H1 (cell line): ENCODE measurements at regions not wholly inside any gene's neighbourhood (a gene's known extent, or its start where the extent isn't known, plus 50 kb on each side); places are given as distances from the start of the nearest gene placed in this dataset.

Source experiments
- CTCF ChIA-PET: fragments of 300-600 bp; sonication (Branson Sonifier 250); formaldehyde crosslinking; loops from one replicate; lab custom pipeline; 2021; ENCODE audit not compliant: partially characterized antibody; lab: Charles Lee
- POLR2A ChIA-PET: fragments of 300-600 bp; sonication (Branson Sonifier 250); formaldehyde crosslinking; loops from one replicate; lab custom pipeline; 2021; ENCODE audit warnings: inconsistent platforms; ENCODE audit not compliant: partially characterized antibody; lab: Charles Lee
- DNase-seq, 2 experiments: peaks; one replicate each; pipeline versions ENCODE4 v3.0.0 to v3.0.0-alpha.2; 2010 to 2022; ENCODE audit warnings: low spot score in 2 of 2, low read depth in 1 of 2, mixed read lengths in 1 of 2
- FAIRE-seq: peaks from 2 replicates; lab custom pipeline; 2011; peaks lifted over from hg19 to GRCh38; lab: Jason Lieb, UNC
- H2AFZ ChIP-seq: 2 replicates; pipeline ENCODE4 v1.8.1; 2012; ENCODE audit warnings: low read length, inconsistent platforms
- H2AK5ac ChIP-seq: 2 replicates; pipeline ENCODE4 v1.6.1; 2013; ENCODE audit warnings: low read depth, low read length
- H2BK120ac ChIP-seq: replicated peaks from 2 replicates; pipeline ENCODE3; 2013; ENCODE audit warnings: low read depth, low read length, inconsistent platforms
- H2BK12ac ChIP-seq: 2 replicates; pipeline ENCODE4 v1.6.1; 2013; ENCODE audit warnings: low read depth, low read length
- H2BK15ac ChIP-seq: 2 replicates; pipeline ENCODE4 v1.6.1; 2013; ENCODE audit warnings: low read length
- H2BK20ac ChIP-seq: 2 replicates; pipeline ENCODE4 v1.6.1; 2013; ENCODE audit warnings: low read length
- H2BK5ac ChIP-seq: 2 replicates; pipeline ENCODE4 v1.6.1; 2013; ENCODE audit warnings: low read depth, low read length
- H3K14ac ChIP-seq: 2 replicates; pipeline ENCODE4 v1.6.1; 2013; ENCODE audit warnings: inconsistent platforms; ENCODE audit not compliant: insufficient read length
- H3K18ac ChIP-seq: 2 replicates; pipeline ENCODE4 v1.6.1; 2013; ENCODE audit warnings: low read length; ENCODE audit errors: extremely low read depth
- H3K23ac ChIP-seq: 2 replicates; pipeline ENCODE4 v1.6.1; 2013; ENCODE audit warnings: inconsistent platforms; ENCODE audit not compliant: insufficient read length
- H3K23me2 ChIP-seq: 2 replicates; pipeline ENCODE4 v1.6.1; 2013; ENCODE audit warnings: low read depth, low read length
- H3K27ac ChIP-seq: 2 replicates; pipeline ENCODE4 v1.6.1; 2011; ENCODE audit warnings: low read depth, low read length, inconsistent platforms
- H3K27me3 ChIP-seq, 4 experiments: replicated peaks in 1 of 4; 1 replicate in 1 of 4; 2 replicates in 3 of 4; pipeline versions ENCODE4 v1.6.1 to v1.8.1; 2011 to 2013; ENCODE audit warnings: low read length in 3 of 4, mild to moderate bottlenecking in 3 of 4, inconsistent platforms in 2 of 4, mixed read lengths in 2 of 4, moderate library complexity in 1 of 4; ENCODE audit not compliant: control insufficient read depth in 3 of 4, insufficient read depth in 3 of 4; ENCODE audit errors: extremely low read depth in 1 of 4
- H3K36me3 ChIP-seq, 4 experiments: 2 replicates each; pipeline versions ENCODE4 v1.6.1 to v1.8.1; 2011 to 2013; ENCODE audit warnings: mild to moderate bottlenecking in 4 of 4, low read length in 3 of 4, moderate library complexity in 2 of 4, control low read depth in 1 of 4, inconsistent platforms in 1 of 4; ENCODE audit not compliant: insufficient read depth in 4 of 4, control insufficient read depth in 2 of 4
- H3K4ac ChIP-seq: replicated peaks from 2 replicates; pipeline ENCODE3; 2013; ENCODE audit warnings: low read length, low read depth, mixed read lengths, inconsistent platforms; ENCODE audit not compliant: insufficient read length
- H3K4me1 ChIP-seq, 4 experiments: replicated peaks in 1 of 4; 1 replicate in 1 of 4; 2 replicates in 3 of 4; pipeline versions ENCODE4 v1.6.1 to v1.8.1; 2011 to 2013; ENCODE audit warnings: low read length in 3 of 4, inconsistent platforms in 2 of 4, mixed read lengths in 1 of 4; ENCODE audit not compliant: insufficient read depth in 4 of 4, control insufficient read depth in 3 of 4
- H3K4me2 ChIP-seq, 2 experiments: 2 replicates each; pipeline versions ENCODE4 v1.6.1 to v1.8.1; 2011 to 2013; ENCODE audit warnings: low read depth in 2 of 2, low read length in 2 of 2, control low read depth in 1 of 2, inconsistent platforms in 1 of 2, mild to moderate bottlenecking in 1 of 2; ENCODE audit not compliant: insufficient read depth in 1 of 2
- H3K4me3 ChIP-seq, 4 experiments: fragments of 200-600, 300-600 bp in 1 of 4; sonication (generic), shearing (Covaris generic), sonication (Bioruptor Twin) in 1 of 4; 2 replicates each; pipeline versions ENCODE4 v1.5.1 to v1.8.1; 2011 to 2016; ENCODE audit warnings: low read length in 4 of 4, low read depth in 3 of 4, control low read depth in 2 of 4, inconsistent platforms in 2 of 4, mild to moderate bottlenecking in 2 of 4, mixed read lengths in 1 of 4, moderate library complexity in 1 of 4; ENCODE audit not compliant: insufficient read depth in 2 of 4; ENCODE audit errors: extremely low read depth in 1 of 4
- H3K56ac ChIP-seq: replicated peaks from 2 replicates; pipeline ENCODE3; 2013; ENCODE audit warnings: low read depth, mild to moderate bottlenecking, mixed read lengths, low read length, inconsistent platforms; ENCODE audit not compliant: insufficient read length
- H3K79me1 ChIP-seq: 2 replicates; pipeline ENCODE4 v1.6.1; 2013; ENCODE audit warnings: low read depth, low read length, control low read depth
- H3K79me2 ChIP-seq, 2 experiments: 2 replicates each; pipeline versions ENCODE4 v1.6.1 to v1.8.1; 2012 to 2013; ENCODE audit warnings: low read length in 2 of 2, mild to moderate bottlenecking in 2 of 2, inconsistent platforms in 1 of 2; ENCODE audit not compliant: insufficient read depth in 2 of 2, control insufficient read depth in 1 of 2
- H3K9ac ChIP-seq, 4 experiments: replicated peaks in 1 of 4; 1 replicate in 1 of 4; 2 replicates in 3 of 4; pipeline versions ENCODE4 v1.6.1 to v1.8.1; 2011 to 2013; ENCODE audit warnings: low read depth in 3 of 4, low read length in 3 of 4, control low read depth in 2 of 4, mild to moderate bottlenecking in 2 of 4, moderate library complexity in 2 of 4, inconsistent platforms in 1 of 4; ENCODE audit errors: extremely low read depth in 1 of 4
- H3K9me3 ChIP-seq, 2 experiments: 2 replicates each; pipeline versions ENCODE4 v1.6.1 to v1.8.1; 2012 to 2013; ENCODE audit warnings: mild to moderate bottlenecking in 2 of 2, moderate library complexity in 2 of 2, control low read depth in 1 of 2, inconsistent platforms in 1 of 2, low read depth in 1 of 2, low read length in 1 of 2, mixed read lengths in 1 of 2; ENCODE audit not compliant: insufficient read depth in 2 of 2
- H4K20me1 ChIP-seq, 2 experiments: replicated peaks in 1 of 2; 2 replicates each; pipeline versions ENCODE3 to v1.8.1; 2011 to 2013; ENCODE audit warnings: inconsistent platforms in 2 of 2, low read length in 2 of 2, mild to moderate bottlenecking in 1 of 2; ENCODE audit not compliant: insufficient read depth in 2 of 2, control insufficient read depth in 1 of 2
- H4K5ac ChIP-seq: 2 replicates; pipeline ENCODE4 v1.6.1; 2013; ENCODE audit warnings: low read length, low read depth, mixed read lengths, inconsistent platforms; ENCODE audit not compliant: insufficient read length
- H4K8ac ChIP-seq: 2 replicates; pipeline ENCODE4 v1.8.0; 2013; ENCODE audit warnings: mild to moderate bottlenecking, moderate library complexity, low read length, inconsistent platforms; ENCODE audit not compliant: insufficient read depth; ENCODE audit errors: extremely low read depth
- H4K91ac ChIP-seq: replicated peaks from 2 replicates; pipeline ENCODE3; 2013; ENCODE audit warnings: low read length, mixed read lengths, inconsistent platforms; ENCODE audit not compliant: insufficient read length
- E2F6 ChIP-seq: IDR thresholded peaks from 2 replicates; pipeline ENCODE4 v1.6.1; 2012; ENCODE audit warnings: inconsistent platforms
- KDM5A ChIP-seq: fragments of 200-600 bp; IDR thresholded peaks from 2 replicates; pipeline ENCODE4 v1.7.1; 2012; ENCODE audit warnings: mild to moderate bottlenecking, low read length, inconsistent platforms, mixed read lengths
- PHF8 ChIP-seq: fragments of 200-600 bp; sonication (generic); conservative IDR thresholded peaks from 2 replicates; pipeline ENCODE4 v1.7.1; 2012; ENCODE audit warnings: low read depth, mild to moderate bottlenecking, inconsistent platforms, low read length, moderate library complexity
- POLR2A ChIP-seq, 2 experiments: IDR thresholded peaks; 1 replicate in 1 of 2; 2 replicates in 1 of 2; pipeline ENCODE4 v1.6.1; 2011; ENCODE audit warnings: low read depth in 2 of 2, low read length in 2 of 2, mild to moderate bottlenecking in 2 of 2; ENCODE audit errors: control extremely low read depth in 1 of 2
- RAD21 ChIP-seq, 2 experiments: IDR thresholded peaks in 1 of 2; conservative IDR thresholded peaks in 1 of 2; 2 replicates each; pipeline ENCODE4 v1.6.1; 2011; ENCODE audit warnings: low read depth in 2 of 2, low read length in 2 of 2, improper control_type of control experiment in 1 of 2, inconsistent platforms in 1 of 2, mild to moderate bottlenecking in 1 of 2, moderate library complexity in 1 of 2
- RBBP5 ChIP-seq: IDR thresholded peaks from 2 replicates; pipeline ENCODE4 v1.7.1; 2012; ENCODE audit warnings: low read depth, mild to moderate bottlenecking, inconsistent platforms, low read length, moderate library complexity, borderline replicate concordance
- SIX5 ChIP-seq: IDR thresholded peaks from 2 replicates; pipeline ENCODE4 v1.6.1; 2011; ENCODE audit warnings: mild to moderate bottlenecking, low read depth, low read length
- SRF ChIP-seq: IDR thresholded peaks from 2 replicates; pipeline ENCODE4 v1.6.1; 2011; ENCODE audit warnings: mild to moderate bottlenecking, low read depth, low read length, moderate library complexity
- SUZ12 ChIP-seq: fragments of 200-600 bp; sonication (generic); IDR thresholded peaks from 2 replicates; pipeline ENCODE4 v1.6.1; 2012; ENCODE audit warnings: mild to moderate bottlenecking, inconsistent platforms, low read length, moderate library complexity, mixed read lengths
- TAF1 ChIP-seq: IDR thresholded peaks from 2 replicates; pipeline ENCODE4 v1.6.1; 2011; ENCODE audit warnings: mild to moderate bottlenecking, low read depth, low read length
- USF2 ChIP-seq: IDR thresholded peaks from 2 replicates; pipeline ENCODE4 v1.6.1; 2011; ENCODE audit warnings: low read length, improper control_type of control experiment
- WGBS, 2 experiments: shearing (Covaris generic) in 1 of 2; methylation state at CpG; one replicate each; pipeline versions ENCODE4 v1.1.6 to v1.1.7; 2013 to 2015; ENCODE audit warnings: low lambda C conversion rate in 2 of 2, mixed read lengths in 2 of 2, inconsistent platforms in 1 of 2, low coverage in 1 of 2, missing lambda C conversion rate in 1 of 2; ENCODE audit not compliant: insufficient replicate concordance in 2 of 2, insufficient coverage in 1 of 2, insufficient read length in 1 of 2; ENCODE audit errors: extremely low coverage in 1 of 2, missing lambda C conversion rate in 1 of 2; 5-methylcytosine and 5-hydroxymethylcytosine counted together

GRCh38 chr6:900716-901605 is 208.0 kb upstream of the EXOC2 start:
- Histone ChIP-seq H3K9me3 (no peaks in the 10 kb centered on the region), H3K14ac (no peak overlapping the region), H3K56ac (no peak overlapping the region), H2BK12ac (no peak overlapping the region), H3K9ac (no peak overlapping the region), H2BK120ac (no peak overlapping the region), H2AFZ (no peak overlapping the region), H3K27ac (no peak overlapping the region), H3K4ac (no peak overlapping the region), H3K23ac (no peak overlapping the region), H3K23me2 (no peaks in the 10 kb centered on the region), H3K79me2 (no peaks in the 10 kb centered on the region), H4K91ac (no peak overlapping the region), H3K36me3 (no peaks in the 10 kb centered on the region), H3K4me2 (no peak overlapping the region), H4K8ac (no peak overlapping the region), H3K4me1 (no peaks in the 10 kb centered on the region), H4K20me1 (no peaks in the 10 kb centered on the region), H3K18ac (no peak overlapping the region), H3K79me1 (no peaks in the 10 kb centered on the region), H2AK5ac (no peak overlapping the region), H2BK5ac (no peak overlapping the region), H2BK15ac (no peak overlapping the region), H3K27me3 (no peaks in the 10 kb centered on the region), H4K5ac (no peak overlapping the region), H3K4me3 (no peak overlapping the region), H2BK20ac (no peak overlapping the region)
- POLR2A ChIA-PET: no interaction called here
- WGBS, 2 experiments: 88% methylated on average over 24 of the region's 24 CpGs; no CpG with 5 or more reads in 1 of the 2 experiments
- FAIRE-seq (no peak), DNase-seq (no peak)
- CTCF ChIA-PET: interaction anchor here (0.8 to 1.2 kb wide), 2 partner anchors 8 to 108 kb away, joined by 3 to 4 read pairs; no protein-coding TSS in a partner anchor
- TF ChIP-seq SRF: no peak
- TF ChIP-seq RBBP5: no peak
- no peak for TF ChIP-seq USF2
- TF ChIP-seq E2F6: no peak
- no peak for TF ChIP-seq SUZ12
- no peak for TF ChIP-seq POLR2A (IDR thresholded peaks at IDR 0.05; ENCODE audit: control extremely low read depth in 1 of 2, low read depth in 2 of 2, low read length in 2 of 2)
- TF ChIP-seq TAF1: no peak
- TF ChIP-seq RAD21 (IDR thresholded peaks at IDR 0.05 in 1 of 2, conservative IDR thresholded peaks at IDR 0.05 in 1 of 2; ENCODE audit: low read depth in 2 of 2, low read length in 2 of 2): no peak
- no peak for TF ChIP-seq KDM5A
- no peak for TF ChIP-seq PHF8
- TF ChIP-seq SIX5: no peak
